ENCODE measurements at regions not wholly inside any gene's neighbourhood (a gene's known extent, or its start where the extent isn't known, plus 50 kb on each side); places are given as distances from the start of the nearest gene placed in this dataset.

DNA sequence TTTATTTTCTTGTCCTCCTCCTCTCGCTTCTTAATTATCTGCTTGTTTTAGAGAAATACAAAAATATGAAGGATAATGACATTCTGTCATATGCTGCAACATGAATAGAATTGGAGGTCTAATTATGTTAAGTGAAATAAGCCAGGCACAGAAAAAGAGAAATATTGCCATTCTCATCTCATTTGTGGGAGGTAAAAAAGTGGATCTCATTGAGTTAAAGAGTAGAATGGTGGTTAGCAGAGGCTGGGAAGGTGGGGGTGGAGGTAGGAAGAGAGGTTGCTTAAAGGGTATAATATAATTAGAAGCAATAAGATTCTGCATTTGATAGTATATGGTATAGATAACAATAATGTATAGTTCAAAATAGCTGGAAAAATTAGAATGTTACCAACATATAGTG lies 231.3 kb downstream of the JRKL start:
- TF ChIP-seq CTCF (IDR thresholded peaks at IDR 0.05; ENCODE audit: low read depth, low read length, missing input control) (no peak), ZBTB33 (IDR thresholded peaks at IDR 0.05) (no peak)
